Stomach (tissue), 4 donors: ENCODE measurements at regions not wholly inside any gene's neighbourhood (a gene's known extent, or its start where the extent isn't known, plus 50 kb on each side); places are given as distances from the start of the nearest gene placed in this dataset.

Experiments
- EP300 ChIP-seq: sonication (generic); formaldehyde crosslinking; IDR thresholded peaks from one replicate; pipeline ENCODE4 v1.6.1; 2017; ENCODE audit warnings: antibody characterized with exemption
- POLR2A ChIP-seq, 4 donors: fragments of 450-650 bp; IDR thresholded peaks; one replicate each; pipeline ENCODE4 v1.6.1; 2016; ENCODE audit warnings: antibody characterized with exemption in 4 of 4, control low read depth in 2 of 4, mild to moderate bottlenecking in 1 of 4, moderate library complexity in 1 of 4
- POLR2AphosphoS5 ChIP-seq, 3 donors: sonication (generic); formaldehyde crosslinking; IDR thresholded peaks; one replicate each; pipeline ENCODE4 v1.6.1; 2016; ENCODE audit warnings: antibody characterized with exemption in 3 of 3
- TF ChIP-seq, protein P1 (sequence below), 7 experiments: fragments of 450-650 bp in 4 of 7; fragments of 200-600 bp in 3 of 7; sonication (generic) in 3 of 7; IDR thresholded peaks; one replicate each; pipeline ENCODE4 v1.5.1; 2016 to 2019; ENCODE audit warnings: antibody characterized with exemption in 7 of 7, control low read depth in 2 of 7, mild to moderate bottlenecking in 1 of 7

DNA sequence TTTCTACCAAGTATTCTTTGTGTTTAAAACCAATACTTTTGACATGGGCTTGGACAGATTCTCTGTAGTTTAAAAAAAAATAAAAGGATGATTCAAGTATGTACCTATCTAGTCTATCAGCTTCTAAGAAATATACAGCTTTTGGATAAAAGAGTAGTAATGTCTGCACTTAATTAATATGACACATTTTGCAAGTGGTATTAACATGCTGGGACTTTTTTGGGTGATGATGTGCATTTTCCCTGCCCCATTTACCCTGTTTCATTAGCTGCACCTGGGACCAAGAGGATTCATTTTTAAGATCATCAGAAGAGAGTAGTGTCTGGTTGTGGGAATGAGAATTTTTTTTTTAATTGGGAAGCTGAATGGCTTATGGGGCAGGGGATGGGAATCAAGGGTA is 236.2 kb upstream of the KLF14 start:
- TF ChIP-seq POLR2A (IDR thresholded peaks at IDR 0.05) (no peak), POLR2AphosphoS5 (IDR thresholded peaks at IDR 0.05) (no peak), EP300 (no peak)
- TF ChIP-seq, protein P1, sequence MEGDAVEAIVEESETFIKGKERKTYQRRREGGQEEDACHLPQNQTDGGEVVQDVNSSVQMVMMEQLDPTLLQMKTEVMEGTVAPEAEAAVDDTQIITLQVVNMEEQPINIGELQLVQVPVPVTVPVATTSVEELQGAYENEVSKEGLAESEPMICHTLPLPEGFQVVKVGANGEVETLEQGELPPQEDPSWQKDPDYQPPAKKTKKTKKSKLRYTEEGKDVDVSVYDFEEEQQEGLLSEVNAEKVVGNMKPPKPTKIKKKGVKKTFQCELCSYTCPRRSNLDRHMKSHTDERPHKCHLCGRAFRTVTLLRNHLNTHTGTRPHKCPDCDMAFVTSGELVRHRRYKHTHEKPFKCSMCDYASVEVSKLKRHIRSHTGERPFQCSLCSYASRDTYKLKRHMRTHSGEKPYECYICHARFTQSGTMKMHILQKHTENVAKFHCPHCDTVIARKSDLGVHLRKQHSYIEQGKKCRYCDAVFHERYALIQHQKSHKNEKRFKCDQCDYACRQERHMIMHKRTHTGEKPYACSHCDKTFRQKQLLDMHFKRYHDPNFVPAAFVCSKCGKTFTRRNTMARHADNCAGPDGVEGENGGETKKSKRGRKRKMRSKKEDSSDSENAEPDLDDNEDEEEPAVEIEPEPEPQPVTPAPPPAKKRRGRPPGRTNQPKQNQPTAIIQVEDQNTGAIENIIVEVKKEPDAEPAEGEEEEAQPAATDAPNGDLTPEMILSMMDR (IDR thresholded peaks at IDR 0.05) = no peak
